ENCODE measurements at regions not wholly inside any gene's neighbourhood (a gene's known extent, or its start where the extent isn't known, plus 50 kb on each side); places are given as distances from the start of the nearest gene placed in this dataset.

DNA sequence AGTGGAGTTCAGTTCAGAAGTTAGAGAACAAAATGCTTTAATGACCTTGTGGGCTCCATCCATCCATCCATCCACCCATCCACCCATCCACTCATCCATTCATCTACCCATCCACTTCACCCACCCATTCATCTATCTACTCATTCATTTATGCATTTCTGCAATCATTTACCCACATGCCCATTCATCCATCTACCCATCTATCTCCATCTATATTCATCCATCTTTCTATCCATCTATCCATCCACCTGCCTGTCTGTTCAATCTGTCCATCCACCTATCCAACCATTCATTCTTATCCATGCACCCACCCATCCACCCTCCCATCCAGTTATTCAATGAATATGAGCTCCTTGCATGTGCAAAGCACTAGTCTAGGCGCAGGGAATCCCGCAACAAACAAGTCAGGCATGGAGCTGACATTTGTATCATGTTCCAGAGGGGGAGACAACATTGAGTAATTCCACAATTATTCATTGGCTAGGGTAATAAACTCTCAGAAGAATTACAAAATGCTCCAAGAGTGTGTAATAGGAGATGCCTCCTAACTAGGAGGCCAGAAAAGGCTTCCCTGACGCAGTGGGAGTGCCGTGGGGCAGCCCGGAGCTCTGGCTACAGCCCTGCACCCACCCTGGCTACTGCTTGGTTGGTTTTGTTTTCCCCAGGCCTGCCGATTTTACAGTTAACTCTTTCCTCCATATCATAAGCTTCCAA, 211.2 kb downstream of the NXNL2 start:
- H2BK12ac ChIP-seq (ENCODE audit: insufficient read length, low read depth, low read length): no peak overlapping the region
- H3K23ac ChIP-seq (ENCODE audit: insufficient read length, low read depth, low read length): no peak overlapping the region
- peaks cover 2% of the 10 kb centered on the region for H3K9me3 ChIP-seq (ENCODE audit: control insufficient read depth, low read depth, low read length)
- H3K14ac ChIP-seq (ENCODE audit: insufficient read depth, low read length): no peak overlapping the region
- no peak overlapping the region for H3K4ac ChIP-seq (ENCODE audit: low read depth, low read length)
- H3K27ac ChIP-seq (ENCODE audit: insufficient read length, low read depth, low read length): no peak overlapping the region
- no peak overlapping the region for H2AK5ac ChIP-seq (ENCODE audit: insufficient read length, low read length)
- H3K27me3 Mint-ChIP-seq (ENCODE audit: low read depth): no peaks in the 10 kb centered on the region; the same call in 1 of the 2 replicates
- H3K27ac Mint-ChIP-seq: peak overlapping the region in 2 of 3 experiments; percentile 93; a peak in 4 of 7 replicates
- H3K4me1 Mint-ChIP-seq: peaks cover 41 to 42% of the 10 kb centered on the region in 2 experiments
- H3K23me2 ChIP-seq (ENCODE audit: insufficient read length, low read depth, low read length, poor library complexity, severe bottlenecking): no peaks in the 10 kb centered on the region
- H3K18ac ChIP-seq (ENCODE audit: insufficient read length, low read depth, low read length): no peak overlapping the region
- no peak overlapping the region for H4K91ac ChIP-seq (ENCODE audit: insufficient read length, low read depth, low read length)
- no peak overlapping the region for H4K8ac ChIP-seq (replicated peaks; ENCODE audit: insufficient read length, low read depth, low read length)
- no peak overlapping the region for H3T11ph ChIP-seq (ENCODE audit: low read length)
- H3K9ac ChIP-seq (ENCODE audit: extremely low read depth, insufficient read length, low read length): no peak overlapping the region
- H3K4me3 Mint-ChIP-seq: no peak overlapping the region
- no peak overlapping the region for H2BK5ac ChIP-seq (ENCODE audit: insufficient read length, low read length)
- peaks cover 0 to 3% (median 3%) of the 10 kb centered on the region in 3 experiments; a peak in 5 of 7 replicates for H3K36me3 Mint-ChIP-seq (ENCODE audit: insufficient read depth in 1 of 3, low read depth in 3 of 3)
- no peaks in the 10 kb centered on the region for H4K20me1 ChIP-seq (ENCODE audit: control insufficient read depth, insufficient read depth, insufficient read length)
- peaks cover 2% of the 10 kb centered on the region; the same call in 1 of the 2 replicates for H3K4me1 ChIP-seq (ENCODE audit: insufficient read depth, low read length)
- no peak overlapping the region for H3K56ac ChIP-seq (ENCODE audit: insufficient read length, low read depth, low read length)
- TF ChIP-seq, protein P1, sequence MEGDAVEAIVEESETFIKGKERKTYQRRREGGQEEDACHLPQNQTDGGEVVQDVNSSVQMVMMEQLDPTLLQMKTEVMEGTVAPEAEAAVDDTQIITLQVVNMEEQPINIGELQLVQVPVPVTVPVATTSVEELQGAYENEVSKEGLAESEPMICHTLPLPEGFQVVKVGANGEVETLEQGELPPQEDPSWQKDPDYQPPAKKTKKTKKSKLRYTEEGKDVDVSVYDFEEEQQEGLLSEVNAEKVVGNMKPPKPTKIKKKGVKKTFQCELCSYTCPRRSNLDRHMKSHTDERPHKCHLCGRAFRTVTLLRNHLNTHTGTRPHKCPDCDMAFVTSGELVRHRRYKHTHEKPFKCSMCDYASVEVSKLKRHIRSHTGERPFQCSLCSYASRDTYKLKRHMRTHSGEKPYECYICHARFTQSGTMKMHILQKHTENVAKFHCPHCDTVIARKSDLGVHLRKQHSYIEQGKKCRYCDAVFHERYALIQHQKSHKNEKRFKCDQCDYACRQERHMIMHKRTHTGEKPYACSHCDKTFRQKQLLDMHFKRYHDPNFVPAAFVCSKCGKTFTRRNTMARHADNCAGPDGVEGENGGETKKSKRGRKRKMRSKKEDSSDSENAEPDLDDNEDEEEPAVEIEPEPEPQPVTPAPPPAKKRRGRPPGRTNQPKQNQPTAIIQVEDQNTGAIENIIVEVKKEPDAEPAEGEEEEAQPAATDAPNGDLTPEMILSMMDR (conservative IDR thresholded peaks at IDR 0.05): no peak
- H4K5ac ChIP-seq (ENCODE audit: insufficient read length, low read depth, low read length): no peak overlapping the region
- no peaks in the 10 kb centered on the region for H3K79me2 ChIP-seq (ENCODE audit: insufficient read depth, low read length)
- no peak for DNase-seq
- no peaks in the 10 kb centered on the region for H3K27me3 ChIP-seq (ENCODE audit: insufficient read depth, low read length)
- no peak overlapping the region for H2BK20ac ChIP-seq (ENCODE audit: low read depth, low read length, poor library complexity, severe bottlenecking)
- no peaks in the 10 kb centered on the region for H3K79me1 ChIP-seq (ENCODE audit: insufficient read depth, low read depth, low read length, poor library complexity, severe bottlenecking)
- H2BK120ac ChIP-seq (ENCODE audit: low read depth, low read length, poor library complexity, severe bottlenecking): no peak overlapping the region
- H2BK15ac ChIP-seq (ENCODE audit: low read depth, low read length): no peak overlapping the region
- H3K4me2 ChIP-seq (ENCODE audit: insufficient read depth, insufficient read length, low read length): no peak overlapping the region
- no peak overlapping the region for H2AFZ ChIP-seq (ENCODE audit: low read length)
- H3K9me3 Mint-ChIP-seq: peaks cover 4% of the 10 kb centered on the region in 2 experiments
- WGBS (ENCODE audit: extremely low coverage, insufficient read length, low lambda C conversion rate): no CpG with 5 or more reads among the region's 6 CpGs

All from H9 (cell line).